ENCODE measurements at regions not wholly inside any gene's neighbourhood (a gene's known extent, or its start where the extent isn't known, plus 50 kb on each side); places are given as distances from the start of the nearest gene placed in this dataset.
"Not testable (repeated sequence)": the region's sequence is repeated elsewhere in the genome, so short reads cannot be mapped to it uniquely, and the experiment has no call there.

GRCh38 chr12:28704477-28705169, 444.5 kb upstream of the FAR2 start:
- no peak for DNase-seq

GRCh38 chr12:28708918-28709371, 440.1 kb upstream of the FAR2 start:
- no peaks in the 10 kb centered on the region for H3K36me3 Mint-ChIP-seq (ENCODE audit: insufficient read depth)
- ATAC-seq (replicated peaks): no peak
- no peak overlapping the region for H3K27ac Mint-ChIP-seq
- H3K27me3 Mint-ChIP-seq: no peaks in the 10 kb centered on the region
- no peak overlapping the region for H3K4me3 Mint-ChIP-seq
- DNase-seq: no peak
- no peaks in the 10 kb centered on the region for H3K9me3 Mint-ChIP-seq
- H3K4me1 Mint-ChIP-seq (ENCODE audit: low read depth in 2 of 2): no peaks in the 10 kb centered on the region

More at GRCh38 chr12:28704477-28705169, 444.5 kb upstream of the FAR2 start:
- no peaks in the 10 kb centered on the region for H3K36me3 Mint-ChIP-seq (ENCODE audit: insufficient read depth)
- no peaks in the 10 kb centered on the region for H3K9me3 Mint-ChIP-seq
- H3K4me1 Mint-ChIP-seq (ENCODE audit: low read depth in 2 of 2): no peaks in the 10 kb centered on the region
- H3K4me3 Mint-ChIP-seq: no peak overlapping the region
- ATAC-seq (replicated peaks): no peak
- no peak overlapping the region for H3K27ac Mint-ChIP-seq
- no peaks in the 10 kb centered on the region for H3K27me3 Mint-ChIP-seq

DNA sequence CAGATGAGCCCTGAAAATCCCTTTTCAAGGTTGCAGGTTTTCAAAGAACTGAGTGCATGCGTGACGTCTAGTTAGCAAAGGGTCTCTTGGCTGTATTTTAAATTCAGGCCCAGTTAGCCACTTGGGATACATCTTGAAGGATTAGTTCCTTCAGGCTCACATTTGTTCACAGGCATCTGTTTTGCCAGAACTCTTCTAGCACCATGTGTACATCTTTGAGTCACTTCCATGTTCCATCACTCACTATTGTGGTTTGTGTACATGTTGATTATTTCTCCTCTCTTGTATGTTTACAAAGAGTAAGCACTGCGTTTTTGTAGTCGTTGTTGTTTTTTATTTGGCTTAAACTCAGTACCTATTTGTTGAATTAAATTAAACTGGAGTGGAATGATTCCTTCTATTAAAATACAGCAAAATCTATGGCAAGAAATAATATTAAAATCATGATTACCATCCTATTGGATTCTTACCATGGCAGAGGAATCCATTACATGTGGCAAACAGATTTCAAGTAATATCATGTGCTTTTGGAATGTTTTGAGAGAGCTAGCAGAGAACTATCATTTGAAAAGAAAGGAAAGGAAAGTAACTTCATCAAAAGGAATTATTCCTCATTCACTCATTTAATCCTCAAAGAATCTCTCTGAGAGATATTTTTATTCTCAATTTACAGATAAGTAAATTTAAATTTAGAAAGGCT, 438.9 kb upstream of the FAR2 start:
- DNase-seq (no peak), ATAC-seq (replicated peaks) (no peak)
- H3K4me3 Mint-ChIP-seq: no peak overlapping the region
- no peaks in the 10 kb centered on the region for H3K4me1 Mint-ChIP-seq (ENCODE audit: low read depth in 2 of 2)
- H3K27me3 Mint-ChIP-seq: no peaks in the 10 kb centered on the region
- no peaks in the 10 kb centered on the region for H3K9me3 Mint-ChIP-seq
- no peaks in the 10 kb centered on the region for H3K36me3 Mint-ChIP-seq (ENCODE audit: insufficient read depth)
- no peak overlapping the region for H3K27ac Mint-ChIP-seq

DNA sequence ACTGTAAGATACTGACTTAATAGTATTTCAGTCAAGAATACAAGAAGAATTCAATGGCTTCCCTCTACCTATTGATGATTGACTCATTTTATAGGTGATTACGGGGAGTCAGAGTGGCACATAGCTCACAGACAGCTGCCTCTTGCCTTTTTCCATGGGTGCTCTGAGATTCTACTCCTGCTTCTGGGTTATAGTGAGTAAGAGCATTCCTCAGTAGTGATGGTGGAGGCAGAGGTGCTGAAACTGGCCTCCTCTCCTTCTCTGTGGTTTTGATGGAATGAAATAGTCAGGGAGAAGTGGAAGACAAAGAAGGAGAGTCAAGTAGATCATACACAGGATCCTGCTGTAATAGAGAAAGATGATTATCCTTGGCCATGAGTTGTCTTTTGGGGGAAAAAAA, 438.2 kb upstream of the FAR2 start:
- Mint-ChIP-seq H3K27ac (no peak overlapping the region), H3K9me3 (no peaks in the 10 kb centered on the region), H3K4me3 (no peak overlapping the region), H3K27me3 (no peaks in the 10 kb centered on the region), H3K36me3 (ENCODE audit: insufficient read depth) (no peaks in the 10 kb centered on the region), H3K4me1 (ENCODE audit: low read depth in 2 of 2) (no peaks in the 10 kb centered on the region)
- no peak for ATAC-seq (replicated peaks)
- no peak for DNase-seq

- H3K36me3 Mint-ChIP-seq (ENCODE audit: insufficient read depth): no peaks in the 10 kb centered on the region
- no peak overlapping the region for H3K27ac Mint-ChIP-seq
- H3K27me3 Mint-ChIP-seq: no peaks in the 10 kb centered on the region
- no peak for ATAC-seq (replicated peaks)
- H3K4me1 Mint-ChIP-seq (ENCODE audit: low read depth in 2 of 2): no peaks in the 10 kb centered on the region
- no peak overlapping the region for H3K4me3 Mint-ChIP-seq
- H3K9me3 Mint-ChIP-seq: no peaks in the 10 kb centered on the region
- no peak for DNase-seq
These were observed 437.7 kb upstream of the FAR2 start for GRCh38 chr12:28711421-28711820.

GRCh38 chr12:28742791-28743190, 406.3 kb upstream of the FAR2 start:
- H3K4me1 Mint-ChIP-seq (ENCODE audit: low read depth in 2 of 2): no peaks in the 10 kb centered on the region
- ATAC-seq (replicated peaks) (no peak), DNase-seq (no peak)
- no peak overlapping the region for H3K27ac Mint-ChIP-seq
- no peak overlapping the region for H3K4me3 Mint-ChIP-seq
- peaks cover 0 to 3% of the 10 kb centered on the region in 2 donors for H3K27me3 Mint-ChIP-seq
- H3K9me3 Mint-ChIP-seq: no peaks in the 10 kb centered on the region
- peaks cover 2% of the 10 kb centered on the region for H3K36me3 Mint-ChIP-seq (ENCODE audit: insufficient read depth)

- H3K4me3 Mint-ChIP-seq: no peak overlapping the region
- H3K4me1 Mint-ChIP-seq (ENCODE audit: low read depth in 2 of 2): no peaks in the 10 kb centered on the region
- peaks cover 2% of the 10 kb centered on the region for H3K36me3 Mint-ChIP-seq (ENCODE audit: insufficient read depth)
- H3K27ac Mint-ChIP-seq: no peak overlapping the region
- DNase-seq (no peak), ATAC-seq (replicated peaks) (no peak)
- no peaks in the 10 kb centered on the region for H3K9me3 Mint-ChIP-seq
- H3K27me3 Mint-ChIP-seq: peaks cover 0 to 7% of the 10 kb centered on the region in 2 donors
These were observed 402.2 kb upstream of the FAR2 start for GRCh38 chr12:28746734-28747325.

GRCh38 chr12:28750946-28751685, 398.0 kb upstream of the FAR2 start:
- Mint-ChIP-seq H3K9me3 (peaks cover 0 to 8% of the 10 kb centered on the region in 2 donors), H3K27me3 (peaks cover 0 to 7% of the 10 kb centered on the region in 2 donors), H3K4me3 (no peak overlapping the region), H3K4me1 (ENCODE audit: low read depth in 2 of 2) (no peaks in the 10 kb centered on the region), H3K27ac (no peak overlapping the region), H3K36me3 (ENCODE audit: insufficient read depth) (peaks cover 2% of the 10 kb centered on the region)
- ATAC-seq (replicated peaks) (no peak), DNase-seq (no peak)

DNA sequence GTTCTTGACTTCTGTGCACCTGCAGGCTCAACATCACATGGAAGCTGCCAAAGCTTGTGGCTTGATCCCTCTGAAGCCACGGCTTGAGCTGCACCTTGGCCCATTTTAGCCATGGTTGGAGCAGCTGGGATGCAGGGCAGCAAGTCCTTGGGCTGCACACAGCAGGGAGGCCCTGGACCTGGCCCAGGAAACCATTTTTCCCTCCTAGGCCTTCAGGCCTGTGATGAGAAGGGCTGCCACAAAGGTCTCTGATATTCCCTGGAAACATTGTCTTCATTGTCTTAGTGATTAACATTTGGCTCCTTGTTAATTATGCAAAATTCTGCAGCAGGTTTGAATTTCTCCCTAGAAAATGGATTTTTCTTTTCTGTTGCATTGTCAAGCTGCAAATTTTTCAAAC, 394.1 kb upstream of the FAR2 start:
- Mint-ChIP-seq H3K36me3 (ENCODE audit: insufficient read depth) (no peaks in the 10 kb centered on the region), H3K4me1 (ENCODE audit: low read depth in 2 of 2) (no peaks in the 10 kb centered on the region), H3K9me3 (peaks cover 0 to 8% of the 10 kb centered on the region in 2 donors), H3K27me3 (peaks cover 0 to 5% of the 10 kb centered on the region in 2 donors), H3K27ac (no peak overlapping the region), H3K4me3 (no peak overlapping the region)
- DNase-seq: no peak
- no peak for ATAC-seq (replicated peaks)

GRCh38 chr12:28759333-28759732, 389.7 kb upstream of the FAR2 start:
- Mint-ChIP-seq H3K27me3 (peaks cover 0 to 5% of the 10 kb centered on the region in 2 donors), H3K9me3 (peaks cover 0 to 8% of the 10 kb centered on the region in 2 donors), H3K4me1 (ENCODE audit: low read depth in 2 of 2) (no peaks in the 10 kb centered on the region), H3K4me3 (no peak overlapping the region), H3K36me3 (ENCODE audit: insufficient read depth) (no peaks in the 10 kb centered on the region), H3K27ac (no peak overlapping the region)
- DNase-seq: no peak
- ATAC-seq (replicated peaks): no peak

- not testable (repeated sequence) for H3K4me3 Mint-ChIP-seq; H3K9me3 Mint-ChIP-seq; H3K4me1 Mint-ChIP-seq (ENCODE audit: low read depth in 2 of 2); H3K27ac Mint-ChIP-seq; ATAC-seq (replicated peaks); H3K27me3 Mint-ChIP-seq; DNase-seq; H3K36me3 Mint-ChIP-seq (ENCODE audit: insufficient read depth)
These were observed 388.8 kb upstream of the FAR2 start for GRCh38 chr12:28760040-28760903.

DNA sequence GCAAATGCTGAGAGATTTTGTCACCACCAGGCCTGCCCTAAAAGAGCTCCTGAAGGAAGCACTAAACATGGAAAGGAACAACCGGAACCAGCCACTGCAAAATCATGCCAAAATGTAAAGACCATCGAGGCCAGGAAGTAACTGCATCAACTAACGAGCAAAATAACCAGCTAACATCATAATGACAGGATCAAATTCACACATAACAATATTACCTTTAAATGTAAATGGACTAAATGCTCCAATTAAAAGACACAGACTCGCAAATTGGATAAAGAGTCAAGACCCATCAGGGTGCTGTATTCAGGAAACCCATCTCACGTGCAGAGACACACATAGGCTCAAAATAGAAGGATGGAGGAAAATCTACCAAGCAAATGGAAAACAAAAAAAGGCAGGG, 387.2 kb upstream of the FAR2 start:
- not testable (repeated sequence) for H3K27me3 Mint-ChIP-seq; H3K27ac Mint-ChIP-seq; ATAC-seq (replicated peaks); H3K4me3 Mint-ChIP-seq; H3K4me1 Mint-ChIP-seq (ENCODE audit: low read depth in 2 of 2); H3K36me3 Mint-ChIP-seq (ENCODE audit: insufficient read depth); H3K9me3 Mint-ChIP-seq; DNase-seq

- no peaks in the 10 kb centered on the region for H3K4me1 Mint-ChIP-seq (ENCODE audit: low read depth in 2 of 2)
- no peaks in the 10 kb centered on the region for H3K36me3 Mint-ChIP-seq (ENCODE audit: insufficient read depth)
- DNase-seq: no peak
- no peak overlapping the region for H3K4me3 Mint-ChIP-seq
- H3K27ac Mint-ChIP-seq: no peak overlapping the region
- no peaks in the 10 kb centered on the region for H3K9me3 Mint-ChIP-seq
- no peak for ATAC-seq (replicated peaks)
- H3K27me3 Mint-ChIP-seq: no peaks in the 10 kb centered on the region
These were observed 382.7 kb upstream of the FAR2 start for GRCh38 chr12:28766398-28766797.

Data from effector memory CD8-positive, alpha-beta T cell (primary cell).